ENCODE measurements at regions not wholly inside any gene's neighbourhood (a gene's known extent, or its start where the extent isn't known, plus 50 kb on each side); places are given as distances from the start of the nearest gene placed in this dataset.

DNA sequence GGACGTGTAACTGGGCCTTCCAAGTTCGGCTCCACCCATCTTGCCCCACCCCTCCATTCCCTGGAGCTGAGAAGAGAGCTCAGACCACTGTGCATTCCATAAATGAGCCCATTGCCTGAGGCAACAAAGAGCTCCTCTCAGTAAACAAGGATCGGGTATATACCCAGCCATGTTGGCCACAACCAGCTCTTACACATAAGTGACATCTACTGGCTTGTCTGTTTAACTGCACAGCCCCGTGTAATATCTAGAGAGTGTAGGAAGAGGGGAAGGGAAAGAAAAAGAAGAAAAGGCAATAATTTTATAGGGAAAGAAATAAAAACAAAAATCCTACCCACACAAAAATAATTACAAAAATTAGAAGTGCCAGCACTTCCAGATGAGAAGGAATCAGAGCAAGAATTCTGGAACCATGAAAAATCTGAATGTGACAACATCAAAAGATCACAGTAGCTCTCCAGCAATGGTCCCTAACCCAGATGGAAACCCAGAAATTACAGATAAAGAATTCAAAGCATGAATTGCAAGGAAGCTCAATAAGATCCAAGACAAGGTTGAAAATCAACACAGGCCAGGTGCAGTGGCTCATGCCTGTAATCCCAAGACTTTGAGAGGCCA is 308.1 kb downstream of the RPAP3 start:
- TF ChIP-seq CTCF (IDR thresholded peaks at IDR 0.05) (no peak), EP300 (IDR thresholded peaks at IDR 0.05) (no peak)
